ENCODE measurements at regions not wholly inside any gene's neighbourhood (a gene's known extent, or its start where the extent isn't known, plus 50 kb on each side); places are given as distances from the start of the nearest gene placed in this dataset.

GRCh38 chr2:66082581-66082980 lies 352.3 kb upstream of the MEIS1 start:
- FAIRE-seq, result no peak
- no peaks in the 10 kb centered on the region for H4K20me1 ChIP-seq (ENCODE audit: insufficient read depth, low read length)
- 0% methylated on average over 1 of the region's 1 CpG for WGBS (ENCODE audit: low lambda C conversion rate)
- no peak overlapping the region for H3K4me2 ChIP-seq (ENCODE audit: low read depth, low read length)
- H3K9ac ChIP-seq (ENCODE audit: insufficient read depth, low read depth, low read length), result no peak overlapping the region
- no peak for ATAC-seq
- H3K27me3 ChIP-seq (ENCODE audit: control insufficient read depth in 1 of 2, insufficient read depth in 2 of 2, low read length in 2 of 2), result no peaks in the 10 kb centered on the region; a peak in 1 of 5 replicates
- H3K36me3 ChIP-seq (replicated peaks in 1 of 2; ENCODE audit: control insufficient read depth in 1 of 2, insufficient read depth in 2 of 2, low read length in 2 of 2), result no peaks in the 10 kb centered on the region
- ChIA-PET POLR2A (no interaction called here), CTCF (ENCODE audit: low intra/inter-chr PET ratio, low total read pairs) (no interaction called here)
- no peaks in the 10 kb centered on the region for H3K4me1 ChIP-seq (ENCODE audit: insufficient read depth, low read length)
- no peak overlapping the region for H3K27ac ChIP-seq (ENCODE audit: extremely low read length, insufficient read depth, low read length)
- DNase-seq (ENCODE audit: low spot score), result no peak
- BruUV-seq (replicated peaks), result no TSS peak
- H3K79me2 ChIP-seq (ENCODE audit: insufficient read depth, low read length), result no peaks in the 10 kb centered on the region
- in situ Hi-C loops (cut with HindIII; ENCODE audit: extremely low pct_ligation_motif_present, low pct_unique_long_range_greater_than_20kb), result no loop called here
- H3K9me3 ChIP-seq (ENCODE audit: low read length), result no peaks in the 10 kb centered on the region
- no peak overlapping the region for H2AFZ ChIP-seq (ENCODE audit: low read length)
- intact Hi-C loops (cut with micrococcal nuclease; ENCODE audit: unreplicated experiment), result no loop called here
- H3K4me3 ChIP-seq (replicated peaks in 1 of 3; ENCODE audit: insufficient read depth in 1 of 3, low read depth in 2 of 3, low read length in 3 of 3), result no peak overlapping the region
- TF ChIP-seq ZNF558 (CRISPR knock-in tag; IDR thresholded peaks at IDR 0.05; ENCODE audit: borderline replicate concordance), result no peak
- no peak for TF ChIP-seq ZFP1 (CRISPR knock-in tag; IDR thresholded peaks at IDR 0.05)
- TF ChIP-seq GRHL1 (CRISPR knock-in tag; conservative IDR thresholded peaks at IDR 0.05), result no peak
- TF ChIP-seq JUNB (CRISPR knock-in tag; IDR thresholded peaks at IDR 0.05; ENCODE audit: borderline replicate concordance), result no peak
- TF ChIP-seq NPAS2 (CRISPR knock-in tag; IDR thresholded peaks at IDR 0.05; ENCODE audit: borderline replicate concordance), result no peak
- TF ChIP-seq ZNF75D (CRISPR knock-in tag; IDR thresholded peaks at IDR 0.05; ENCODE audit: borderline replicate concordance), result no peak
- TF ChIP-seq ZNF335 (CRISPR knock-in tag; IDR thresholded peaks at IDR 0.05), result no peak
- TF ChIP-seq KMT2A (CRISPR knock-in tag; IDR thresholded peaks at IDR 0.05), result no peak
- TF ChIP-seq NFIC (IDR thresholded peaks at IDR 0.05; ENCODE audit: low read length), result no peak
- no peak for TF ChIP-seq CBX1 (IDR thresholded peaks at IDR 0.05; ENCODE audit: low read depth)
- TF ChIP-seq ZBED4 (CRISPR knock-in tag; IDR thresholded peaks at IDR 0.05; ENCODE audit: borderline replicate concordance), result no peak
